Lower leg skin (tissue), 3 donors: ENCODE measurements at regions not wholly inside any gene's neighbourhood (a gene's known extent, or its start where the extent isn't known, plus 50 kb on each side); places are given as distances from the start of the nearest gene placed in this dataset.

Source experiments
- CTCF ChIP-seq, 3 donors: fragments of 450-650 bp; IDR thresholded peaks; one replicate each; pipeline ENCODE4 v1.5.1; 2016; ENCODE audit warnings: antibody characterized with exemption in 3 of 3, mild to moderate bottlenecking in 3 of 3, moderate library complexity in 2 of 3
- POLR2A ChIP-seq, 2 donors: fragments of 450-650 bp; IDR thresholded peaks; one replicate each; pipeline ENCODE4 v1.6.1; 2016 to 2017; ENCODE audit warnings: antibody characterized with exemption in 2 of 2, mild to moderate bottlenecking in 1 of 2, moderate library complexity in 1 of 2

GRCh38 chr2:240290432-240291336 lies 144.8 kb upstream of the GPC1 start:
- no peak for TF ChIP-seq POLR2A (IDR thresholded peaks at IDR 0.05)
- no peak for TF ChIP-seq CTCF (IDR thresholded peaks at IDR 0.05)
